ENCODE measurements at regions not wholly inside any gene's neighbourhood (a gene's known extent, or its start where the extent isn't known, plus 50 kb on each side); places are given as distances from the start of the nearest gene placed in this dataset.
"Not testable (repeated sequence)": the region's sequence is repeated elsewhere in the genome, so short reads cannot be mapped to it uniquely, and the experiment has no call there.

- DNase-seq, result no peak
- Histone ChIP-seq H3K9me3 (no peaks in the 10 kb centered on the region), H3K4me3 (ENCODE audit: low read depth, low read length) (no peak overlapping the region), H3K36me3 (no peaks in the 10 kb centered on the region), H3K4me1 (no peaks in the 10 kb centered on the region), H3K27me3 (no peaks in the 10 kb centered on the region)
- TF ChIP-seq, protein P1, sequence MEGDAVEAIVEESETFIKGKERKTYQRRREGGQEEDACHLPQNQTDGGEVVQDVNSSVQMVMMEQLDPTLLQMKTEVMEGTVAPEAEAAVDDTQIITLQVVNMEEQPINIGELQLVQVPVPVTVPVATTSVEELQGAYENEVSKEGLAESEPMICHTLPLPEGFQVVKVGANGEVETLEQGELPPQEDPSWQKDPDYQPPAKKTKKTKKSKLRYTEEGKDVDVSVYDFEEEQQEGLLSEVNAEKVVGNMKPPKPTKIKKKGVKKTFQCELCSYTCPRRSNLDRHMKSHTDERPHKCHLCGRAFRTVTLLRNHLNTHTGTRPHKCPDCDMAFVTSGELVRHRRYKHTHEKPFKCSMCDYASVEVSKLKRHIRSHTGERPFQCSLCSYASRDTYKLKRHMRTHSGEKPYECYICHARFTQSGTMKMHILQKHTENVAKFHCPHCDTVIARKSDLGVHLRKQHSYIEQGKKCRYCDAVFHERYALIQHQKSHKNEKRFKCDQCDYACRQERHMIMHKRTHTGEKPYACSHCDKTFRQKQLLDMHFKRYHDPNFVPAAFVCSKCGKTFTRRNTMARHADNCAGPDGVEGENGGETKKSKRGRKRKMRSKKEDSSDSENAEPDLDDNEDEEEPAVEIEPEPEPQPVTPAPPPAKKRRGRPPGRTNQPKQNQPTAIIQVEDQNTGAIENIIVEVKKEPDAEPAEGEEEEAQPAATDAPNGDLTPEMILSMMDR (IDR thresholded peaks at IDR 0.05; ENCODE audit: low read depth, low read length), result no peak
These were observed 252.8 kb downstream of the NAP1L3 start for GRCh38 chrX:93420525-93421082.

DNA sequence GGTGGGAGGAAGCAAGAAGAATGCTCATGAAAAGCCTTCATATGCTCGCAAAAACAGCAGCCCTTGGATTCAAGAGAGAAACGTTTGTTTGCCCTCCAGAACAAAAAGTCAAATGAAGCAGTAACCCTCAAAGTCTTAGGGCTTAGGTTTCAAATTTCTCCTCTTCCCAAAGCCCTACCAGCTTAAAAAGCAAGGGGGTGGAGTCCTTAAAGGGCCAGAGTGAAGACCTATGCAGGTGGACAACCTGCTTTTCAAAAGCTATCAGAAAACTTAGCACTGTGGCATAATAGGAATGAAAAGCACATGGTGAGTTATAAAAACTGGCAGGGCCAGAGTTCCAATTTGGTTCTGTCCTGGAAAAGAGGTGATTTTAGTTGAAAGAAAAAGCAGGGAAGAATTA, 253.3 kb downstream of the NAP1L3 start:
- H3K27me3 ChIP-seq, result no peaks in the 10 kb centered on the region
- H3K9me3 ChIP-seq, result no peaks in the 10 kb centered on the region
- no peaks in the 10 kb centered on the region for H3K4me1 ChIP-seq
- no peaks in the 10 kb centered on the region for H3K36me3 ChIP-seq
- TF ChIP-seq, protein P1 (IDR thresholded peaks at IDR 0.05; ENCODE audit: low read depth, low read length), result no peak
- DNase-seq, result no peak
- no peak overlapping the region for H3K4me3 ChIP-seq (ENCODE audit: low read depth, low read length)

- Histone ChIP-seq H3K4me3 (ENCODE audit: low read depth, low read length) (no peak overlapping the region), H3K36me3 (no peaks in the 10 kb centered on the region), H3K9me3 (no peaks in the 10 kb centered on the region), H3K27me3 (no peaks in the 10 kb centered on the region), H3K4me1 (no peaks in the 10 kb centered on the region)
- DNase-seq, result no peak
- TF ChIP-seq, protein P1 (IDR thresholded peaks at IDR 0.05; ENCODE audit: low read depth, low read length), result no peak
These were observed 253.7 kb downstream of the NAP1L3 start for GRCh38 chrX:93419642-93420041.

DNA sequence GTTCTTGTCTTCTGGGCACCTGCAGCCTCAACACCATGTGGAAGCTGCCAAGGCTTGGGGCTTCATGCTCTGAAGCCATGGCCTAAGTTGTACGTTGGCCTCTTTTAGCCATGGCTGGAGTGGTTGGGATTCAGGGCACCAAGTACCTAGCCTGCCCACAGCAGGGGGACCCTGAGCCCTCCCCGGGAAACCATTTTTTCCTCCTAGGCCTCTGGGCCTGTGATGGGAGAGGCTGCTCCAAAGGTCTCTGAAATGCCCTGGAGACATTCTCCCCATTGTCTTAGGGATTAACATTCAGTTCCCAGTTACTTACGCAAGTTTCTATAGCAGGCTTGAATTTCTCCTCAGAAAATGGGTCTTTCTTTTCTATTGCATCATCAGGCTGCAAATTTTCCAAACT, 269.3 kb downstream of the NAP1L3 start:
- no peaks in the 10 kb centered on the region for H3K9me3 ChIP-seq
- H3K4me1 ChIP-seq, result no peaks in the 10 kb centered on the region
- H3K4me3 ChIP-seq (ENCODE audit: low read depth, low read length), result no peak overlapping the region
- no peak for DNase-seq
- no peaks in the 10 kb centered on the region for H3K36me3 ChIP-seq
- TF ChIP-seq, protein P1 (IDR thresholded peaks at IDR 0.05; ENCODE audit: low read depth, low read length), result no peak
- no peaks in the 10 kb centered on the region for H3K27me3 ChIP-seq

GRCh38 chrX:93354651-93355050, 318.7 kb downstream of the NAP1L3 start:
- TF ChIP-seq, protein P1 (IDR thresholded peaks at IDR 0.05; ENCODE audit: low read depth, low read length), result no peak
- Histone ChIP-seq H3K36me3 (no peaks in the 10 kb centered on the region), H3K4me3 (ENCODE audit: low read depth, low read length) (no peak overlapping the region), H3K27me3 (no peaks in the 10 kb centered on the region), H3K4me1 (no peaks in the 10 kb centered on the region), H3K9me3 (no peaks in the 10 kb centered on the region)
- no peak for DNase-seq

GRCh38 chrX:93346309-93346708, 327.1 kb downstream of the NAP1L3 start:
- DNase-seq, result no peak
- H3K9me3 ChIP-seq, result no peaks in the 10 kb centered on the region
- no peaks in the 10 kb centered on the region for H3K36me3 ChIP-seq
- no peaks in the 10 kb centered on the region for H3K27me3 ChIP-seq
- TF ChIP-seq, protein P1 (IDR thresholded peaks at IDR 0.05; ENCODE audit: low read depth, low read length), result no peak
- H3K4me1 ChIP-seq, result no peaks in the 10 kb centered on the region
- H3K4me3 ChIP-seq (ENCODE audit: low read depth, low read length), result no peak overlapping the region

DNA sequence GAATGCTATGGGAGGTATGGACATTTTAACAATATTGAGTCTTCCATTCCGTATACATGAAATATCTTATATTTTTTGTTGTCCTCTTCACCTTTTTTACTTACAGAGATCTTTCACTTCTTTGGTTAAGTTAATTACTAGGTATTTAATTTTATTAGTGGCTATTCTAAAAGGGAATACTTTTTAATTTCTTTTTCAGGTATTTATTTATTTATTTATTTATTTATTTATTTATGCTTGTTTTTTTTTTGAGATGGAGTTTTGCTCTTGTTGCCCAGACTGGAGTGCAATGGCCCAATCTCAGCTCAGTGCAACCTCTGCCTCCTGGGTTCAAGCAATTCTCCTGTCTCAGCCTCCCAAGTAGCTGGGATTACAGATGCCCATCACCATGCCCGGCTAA, 329.1 kb downstream of the NAP1L3 start:
- not testable (repeated sequence) for H3K9me3 ChIP-seq; DNase-seq; H3K4me1 ChIP-seq; H3K27me3 ChIP-seq; H3K4me3 ChIP-seq (ENCODE audit: low read depth, low read length); H3K36me3 ChIP-seq
